KMS-11 (cell line): ENCODE measurements at regions not wholly inside any gene's neighbourhood (a gene's known extent, or its start where the extent isn't known, plus 50 kb on each side); places are given as distances from the start of the nearest gene placed in this dataset.

Experiments used
- H2AFZ ChIP-seq: fragments of 200-600 bp; sonication (generic); 2 replicates; pipeline ENCODE4 v1.6.1; 2016; ENCODE audit warnings: antibody characterized with exemption, mixed run types, low read depth
- H3K27ac ChIP-seq: fragments of 200-600 bp; sonication (generic); 2 replicates; pipeline ENCODE4 v1.6.1; 2016; ENCODE audit warnings: mild to moderate bottlenecking, mixed run types
- H3K27me3 ChIP-seq: fragments of 200-600 bp; sonication (generic); 2 replicates; pipeline ENCODE4 v1.6.1; 2017; ENCODE audit warnings: mild to moderate bottlenecking, low read depth, mixed run types, moderate library complexity; ENCODE audit not compliant: insufficient read depth
- H3K36me3 ChIP-seq: fragments of 200-600 bp; sonication (generic); 2 replicates; pipeline ENCODE4 v1.6.1; 2017; ENCODE audit warnings: mild to moderate bottlenecking, mixed run types; ENCODE audit not compliant: insufficient read depth
- H3K4me1 ChIP-seq: fragments of 200-600 bp; sonication (generic); 2 replicates; pipeline ENCODE4 v1.6.1; 2016; ENCODE audit warnings: mild to moderate bottlenecking, low read depth, mixed run types; ENCODE audit not compliant: poor library complexity, severe bottlenecking
- H3K4me2 ChIP-seq: fragments of 200-600 bp; sonication (generic); 2 replicates; pipeline ENCODE4 v1.7.0; 2016; ENCODE audit warnings: mild to moderate bottlenecking, mixed run types
- H3K4me3 ChIP-seq: fragments of 200-600 bp; sonication (generic); IDR thresholded peaks from 2 replicates; pipeline ENCODE4 v1.6.1; 2017; ENCODE audit warnings: low read depth, low read length, mixed read lengths; ENCODE audit not compliant: insufficient read depth
- H3K79me2 ChIP-seq: fragments of 200-600 bp; sonication (generic); 2 replicates; pipeline ENCODE4 v1.6.1; 2016; ENCODE audit warnings: low read depth, mixed run types; ENCODE audit not compliant: insufficient read depth
- H3K9ac ChIP-seq: fragments of 200-600 bp; sonication (generic); 2 replicates; pipeline ENCODE4 v1.6.1; 2016; ENCODE audit warnings: mild to moderate bottlenecking, mixed run types
- H4K20me1 ChIP-seq: fragments of 200-600 bp; sonication (generic); 2 replicates; pipeline ENCODE4 v1.6.1; 2016; ENCODE audit warnings: mild to moderate bottlenecking, mixed run types; ENCODE audit not compliant: insufficient read depth
- CTCF ChIP-seq: fragments of 200-600 bp; sonication (generic); conservative IDR thresholded peaks from 2 replicates; pipeline ENCODE4 v1.6.1; 2017; ENCODE audit warnings: low read depth, mild to moderate bottlenecking, antibody characterized with exemption, low read length, moderate library complexity, mixed read lengths

GRCh38 chr5:167315762-167316161 lies 975.7 kb upstream of the WWC1 start:
- no peaks in the 10 kb centered on the region for H3K36me3 ChIP-seq

GRCh38 chr5:167317884-167318283 lies 973.6 kb upstream of the WWC1 start:
- H3K4me3 ChIP-seq = no peak overlapping the region
- no peak overlapping the region for H3K9ac ChIP-seq
- H3K4me2 ChIP-seq = no peak overlapping the region
- H2AFZ ChIP-seq = no peak overlapping the region
- H3K79me2 ChIP-seq = no peaks in the 10 kb centered on the region
- no peaks in the 10 kb centered on the region for H4K20me1 ChIP-seq
- no peaks in the 10 kb centered on the region for H3K36me3 ChIP-seq
- H3K27me3 ChIP-seq = no peaks in the 10 kb centered on the region
- no peak overlapping the region for H3K27ac ChIP-seq
- no peak for TF ChIP-seq CTCF
- H3K4me1 ChIP-seq = no peaks in the 10 kb centered on the region

More at GRCh38 chr5:167315762-167316161, 975.7 kb upstream of the WWC1 start:
- no peak overlapping the region for H3K27ac ChIP-seq
- no peak overlapping the region for H3K9ac ChIP-seq
- H3K4me2 ChIP-seq = no peak overlapping the region
- H3K79me2 ChIP-seq = no peaks in the 10 kb centered on the region
- no peak overlapping the region for H2AFZ ChIP-seq
- no peaks in the 10 kb centered on the region for H3K4me1 ChIP-seq
- no peaks in the 10 kb centered on the region for H4K20me1 ChIP-seq
- H3K27me3 ChIP-seq = no peaks in the 10 kb centered on the region
- no peak overlapping the region for H3K4me3 ChIP-seq
- TF ChIP-seq CTCF = no peak

- no peak overlapping the region for H3K9ac ChIP-seq
- H3K79me2 ChIP-seq = no peaks in the 10 kb centered on the region
- no peak overlapping the region for H3K4me2 ChIP-seq
- no peaks in the 10 kb centered on the region for H3K36me3 ChIP-seq
- H3K4me3 ChIP-seq = no peak overlapping the region
- no peak overlapping the region for H2AFZ ChIP-seq
- TF ChIP-seq CTCF = no peak
- H3K27me3 ChIP-seq = no peaks in the 10 kb centered on the region
- H3K27ac ChIP-seq = no peak overlapping the region
- H4K20me1 ChIP-seq = no peaks in the 10 kb centered on the region
- no peaks in the 10 kb centered on the region for H3K4me1 ChIP-seq
Observed at GRCh38 chr5:167319243-167319642, 972.2 kb upstream of the WWC1 start.

GRCh38 chr5:167320019-167320418 lies 971.4 kb upstream of the WWC1 start:
- Histone ChIP-seq H3K4me3 (no peak overlapping the region), H3K36me3 (no peaks in the 10 kb centered on the region), H3K9ac (no peak overlapping the region), H3K27me3 (no peaks in the 10 kb centered on the region), H3K4me2 (no peak overlapping the region), H3K27ac (no peak overlapping the region), H4K20me1 (no peaks in the 10 kb centered on the region), H3K4me1 (no peaks in the 10 kb centered on the region), H2AFZ (no peak overlapping the region), H3K79me2 (no peaks in the 10 kb centered on the region)
- TF ChIP-seq CTCF = no peak
